GM21390 (cell line): ENCODE measurements at regions not wholly inside any gene's neighbourhood (a gene's known extent, or its start where the extent isn't known, plus 50 kb on each side); places are given as distances from the start of the nearest gene placed in this dataset.

ENCODE experiments used
- ATAC-seq: cut with Tn5 transposase; IDR thresholded peaks from one replicate; pipeline ENCODE4 v1.9.1; 2021; ENCODE audit not compliant: unreplicated experiment

- no peak for ATAC-seq
Measured at GRCh38 chr7:32428546-32428945, 61.6 kb downstream of the LSM5 start.

GRCh38 chr7:32427769-32428291 lies 62.4 kb downstream of the LSM5 start:
- ATAC-seq, result peak; percentile 86

GRCh38 chr7:32416846-32417245 lies 73.3 kb downstream of the LSM5 start:
- ATAC-seq, result no peak

- ATAC-seq, result no peak
Measured at GRCh38 chr7:32415936-32416335, 74.2 kb downstream of the LSM5 start.

GRCh38 chr7:32415519-32415918 lies 74.7 kb downstream of the LSM5 start:
- ATAC-seq, result no peak

DNA sequence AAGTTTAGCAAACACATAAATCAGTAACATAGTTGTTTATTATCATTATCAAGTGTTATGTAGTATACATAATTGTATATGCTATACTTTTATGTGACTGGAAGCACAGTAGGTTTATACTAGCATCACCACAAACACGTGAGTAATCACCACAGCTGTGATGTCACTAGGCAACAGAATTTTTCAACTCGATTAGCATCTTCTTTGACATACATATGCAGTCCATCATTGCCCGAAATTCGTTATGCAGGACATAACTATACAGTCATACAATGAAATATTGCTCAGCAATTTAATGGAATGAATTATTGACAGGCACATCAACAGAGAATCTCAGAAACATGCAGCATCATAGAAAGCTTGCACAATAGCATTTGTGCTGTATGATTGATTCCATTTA lies 77.7 kb downstream of the LSM5 start:
- ATAC-seq, result no peak

DNA sequence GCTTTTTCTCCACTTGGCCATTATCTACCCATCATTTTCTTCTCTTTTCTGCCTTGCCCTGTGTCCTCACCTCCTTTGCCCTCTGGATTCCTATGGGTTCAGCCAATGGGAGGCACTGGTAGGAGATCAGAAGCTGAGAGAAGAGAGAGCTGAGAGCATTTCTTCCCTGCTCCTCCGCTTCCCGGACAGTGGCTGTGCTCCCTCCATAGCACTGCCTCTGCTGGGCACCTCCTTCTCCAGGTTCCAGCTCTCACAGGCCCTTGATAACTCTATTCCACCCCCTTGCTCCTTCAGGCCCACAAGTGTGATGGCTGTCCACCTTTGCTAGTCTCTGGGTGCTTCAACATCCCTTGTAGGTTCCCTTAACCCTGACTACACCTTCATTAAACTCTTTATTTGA lies 79.6 kb downstream of the LSM5 start:
- ATAC-seq, result no peak

DNA sequence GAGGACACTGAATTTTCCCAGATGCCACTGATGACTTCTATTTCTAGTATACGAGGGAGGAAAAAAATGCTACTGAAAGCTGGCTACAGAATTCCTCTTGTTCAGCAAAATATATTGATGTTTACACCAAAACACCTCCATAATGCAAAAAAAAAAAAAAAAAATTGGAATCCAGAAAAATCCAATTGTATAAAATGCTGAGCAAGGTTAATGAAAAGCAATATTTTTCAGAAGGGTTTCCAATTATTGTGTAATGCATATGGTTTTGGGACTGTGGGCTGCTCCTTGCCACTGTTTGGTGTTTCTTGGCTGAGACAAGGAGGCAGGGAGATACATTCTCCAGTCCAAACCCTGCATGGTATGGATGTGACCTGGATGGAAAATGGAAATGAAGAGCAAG lies 83.8 kb downstream of the LSM5 start:
- no peak for ATAC-seq

DNA sequence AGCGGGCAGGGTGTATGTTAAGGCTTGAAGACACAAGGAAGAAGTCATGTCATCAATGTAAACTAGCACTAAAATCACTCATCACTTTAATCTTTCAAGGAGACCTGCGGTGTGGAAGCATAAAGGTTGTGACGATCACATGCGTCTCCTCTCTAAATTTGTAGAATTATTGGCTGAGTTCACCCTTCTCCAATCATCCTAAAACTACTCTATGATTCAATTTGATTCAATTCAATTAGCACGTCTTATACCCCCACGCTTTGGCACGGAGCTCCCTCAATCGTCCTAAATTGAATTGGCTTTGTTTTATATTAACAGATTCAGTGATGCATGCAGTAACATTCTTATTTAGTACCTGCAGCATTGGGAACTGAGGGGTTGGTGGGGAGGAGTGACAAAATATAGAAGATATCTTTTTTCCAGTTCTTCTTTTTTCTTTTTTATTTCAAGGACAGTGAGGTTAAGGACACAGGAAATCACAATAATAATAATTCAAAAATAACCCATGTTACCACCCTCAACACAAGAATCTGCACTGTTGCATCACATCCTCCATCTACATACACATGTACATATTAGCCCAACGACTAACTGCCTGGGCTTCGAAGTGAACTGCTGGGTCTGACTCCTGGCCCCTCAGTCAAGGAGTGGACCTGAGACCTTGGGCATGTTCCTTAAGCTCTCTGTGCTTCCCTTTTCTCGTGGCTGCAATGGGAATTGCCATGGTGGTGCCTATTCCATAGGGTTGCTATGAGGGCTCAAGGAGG lies 86.5 kb downstream of the LSM5 start:
- no peak for ATAC-seq

GRCh38 chr7:32400676-32401075 lies 89.5 kb downstream of the LSM5 start:
- ATAC-seq, result no peak

- ATAC-seq, result no peak
Measured at GRCh38 chr7:32399311-32399710, 90.9 kb downstream of the LSM5 start.

GRCh38 chr7:32395168-32395567 lies 95.0 kb downstream of the LSM5 start:
- no peak for ATAC-seq

- ATAC-seq, result no peak
Measured at GRCh38 chr7:32393861-32394260, 96.3 kb downstream of the LSM5 start.

- no peak for ATAC-seq
Measured at GRCh38 chr7:32390210-32390609, 100.0 kb downstream of the LSM5 start.

- ATAC-seq, result no peak
Measured at GRCh38 chr7:32385316-32385956, 104.7 kb downstream of the LSM5 start.

DNA sequence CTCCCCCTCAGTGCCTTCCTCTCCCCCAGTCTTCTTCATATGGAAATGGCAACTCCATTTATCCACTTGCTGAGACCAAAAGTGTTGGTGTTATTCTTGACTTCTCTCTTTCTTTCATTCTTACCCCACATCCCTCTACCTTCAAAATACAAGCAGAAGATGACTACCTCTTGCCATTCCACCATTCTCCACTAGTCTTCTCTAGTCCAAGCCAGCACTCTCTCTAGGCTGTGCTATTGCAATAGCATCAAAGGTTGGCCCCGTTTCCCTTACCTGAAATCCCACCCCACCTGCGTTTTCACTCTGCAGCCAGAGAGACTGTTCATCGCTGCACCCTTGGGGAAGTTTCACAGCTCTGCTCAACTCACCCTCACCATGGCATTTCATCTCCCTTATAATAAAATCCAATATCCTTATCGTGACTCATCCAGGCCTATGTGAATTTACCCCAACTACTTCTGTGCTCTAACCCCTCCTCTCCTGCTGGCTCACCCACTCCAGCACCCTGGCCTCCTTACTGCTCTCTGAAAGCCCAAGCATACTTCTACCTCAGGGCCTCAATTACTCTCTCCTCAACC lies 109.1 kb downstream of the LSM5 start:
- no peak for ATAC-seq

DNA sequence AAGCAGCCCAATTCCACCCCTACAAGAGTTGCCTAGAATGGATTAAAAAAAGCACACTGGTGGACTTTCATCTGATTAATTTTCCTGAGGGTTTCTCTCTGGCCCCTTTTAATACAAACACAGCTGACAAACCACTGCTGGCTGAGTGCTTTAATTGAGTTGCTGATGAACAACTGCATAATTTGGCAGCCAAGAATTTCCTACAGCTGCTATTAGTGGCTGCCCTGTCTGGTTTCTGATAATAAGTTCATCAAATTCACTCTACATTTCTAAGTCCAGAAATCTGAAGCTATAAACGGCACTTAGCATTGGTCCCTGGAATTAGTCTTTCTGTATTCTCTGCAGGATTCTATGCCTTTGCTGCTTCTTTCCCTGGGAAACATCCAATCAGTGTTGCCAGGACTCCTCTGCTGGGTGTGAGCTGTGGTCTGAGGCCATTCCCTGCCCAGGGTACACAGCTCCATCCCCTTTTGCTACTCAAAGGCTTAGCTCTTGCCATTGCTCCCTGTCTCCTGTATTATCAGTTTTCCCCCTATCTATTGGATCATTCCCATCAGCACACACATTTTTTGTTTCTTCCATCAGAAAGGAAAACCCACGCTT lies 110.6 kb downstream of the LSM5 start:
- no peak for ATAC-seq

- no peak for ATAC-seq
Measured at GRCh38 chr7:32378988-32379387, 111.2 kb downstream of the LSM5 start.

- ATAC-seq, result no peak
Measured at GRCh38 chr7:32364581-32364980, 125.6 kb downstream of the LSM5 start.

GRCh38 chr7:32360127-32360526 lies 130.1 kb downstream of the LSM5 start:
- ATAC-seq, result no peak

- no peak for ATAC-seq
Measured at GRCh38 chr7:32357535-32358277, 132.5 kb downstream of the LSM5 start.
